ENCODE measurements at regions not wholly inside any gene's neighbourhood (a gene's known extent, or its start where the extent isn't known, plus 50 kb on each side); places are given as distances from the start of the nearest gene placed in this dataset.

DNA sequence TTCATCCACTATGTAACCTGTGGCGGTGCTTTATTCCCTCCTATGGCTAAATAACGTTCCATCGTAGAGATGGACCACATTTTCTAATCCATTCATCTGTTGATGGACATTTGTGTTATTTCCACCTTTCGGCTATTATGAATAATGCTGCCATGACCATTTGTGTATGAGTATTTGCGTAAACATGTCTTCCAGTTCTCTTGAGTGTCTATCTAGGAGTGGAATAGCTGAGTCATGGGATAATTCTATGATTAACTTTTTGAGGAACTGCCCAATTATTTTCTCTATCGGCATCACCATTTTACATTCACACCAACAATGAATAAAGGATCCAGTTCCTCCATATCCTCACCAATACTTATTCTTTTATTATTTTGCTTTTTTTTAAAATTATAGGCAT, 261.9 kb upstream of the SFSWAP start (continued):
- TF ChIP-seq, protein P1, sequence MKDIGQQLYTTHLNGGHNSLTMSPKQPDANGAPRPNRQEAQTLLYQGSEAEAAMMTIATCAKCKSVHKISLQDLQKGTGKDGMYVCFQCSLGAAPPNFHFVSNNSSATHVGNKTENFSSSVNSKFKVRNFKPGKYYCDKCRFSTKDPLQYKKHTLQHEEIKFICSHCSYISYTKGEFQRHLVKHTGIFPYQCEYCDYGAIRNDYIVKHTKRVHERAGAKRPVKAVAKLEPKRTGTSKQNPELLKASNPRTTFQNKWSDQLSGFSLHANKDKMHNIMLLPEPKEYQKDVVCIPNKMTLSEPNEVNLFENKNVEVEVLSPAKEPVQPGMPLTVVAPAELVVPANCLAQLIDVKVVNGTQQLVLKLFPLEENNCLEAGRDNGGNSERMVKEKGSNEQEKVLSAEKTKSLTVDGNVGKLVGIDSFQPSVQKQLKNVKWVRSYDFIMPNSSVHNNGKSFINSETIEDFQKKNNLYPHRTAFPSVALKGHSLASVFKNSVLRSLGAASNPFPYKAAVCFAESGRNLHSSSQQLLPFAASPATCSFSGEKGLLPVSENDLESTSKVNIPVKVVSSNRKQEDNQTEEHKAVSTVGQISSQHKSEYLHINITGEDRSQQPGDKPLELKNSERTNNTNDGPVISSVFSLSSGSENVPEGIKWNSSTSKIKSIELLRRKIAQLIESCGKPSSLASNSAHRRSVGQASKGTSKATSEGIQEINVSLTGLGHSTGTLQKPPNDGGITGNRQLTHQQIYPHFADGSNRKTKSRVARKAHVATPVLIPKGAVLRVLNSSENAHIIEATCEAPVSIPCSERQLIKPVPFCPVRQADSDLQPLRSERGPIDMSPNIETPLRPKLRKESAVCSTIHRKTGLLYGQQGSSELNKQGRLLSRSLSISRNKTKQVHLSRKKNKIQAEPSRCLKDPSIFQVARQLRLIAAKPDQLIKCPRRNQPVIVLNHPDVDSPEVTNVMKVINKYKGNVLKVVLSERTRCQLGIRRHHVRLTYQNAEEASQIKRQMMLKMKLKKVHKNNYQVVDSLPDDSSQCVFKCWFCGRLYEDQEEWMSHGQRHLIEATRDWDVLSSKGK (CRISPR knock-in tag; IDR thresholded peaks at IDR 0.05): no peak
- TF ChIP-seq MXI1 (IDR thresholded peaks at IDR 0.05; ENCODE audit: low read depth, low read length) (no peak), CBX3 (IDR thresholded peaks at IDR 0.05; ENCODE audit: borderline replicate concordance in 1 of 2, low read length in 2 of 2) (0 out of 3 replicates have a peak, but pooled peaks of 1 of the 2 experiments have one; percentile 49), SREBF2 (CRISPR knock-in tag; IDR thresholded peaks at IDR 0.05) (no peak), MAFF (IDR thresholded peaks at IDR 0.05; ENCODE audit: low read length) (peak; percentile 72; the same call in 1 of the 2 replicates), NFE2 (IDR thresholded peaks at IDR 0.05; ENCODE audit: low read depth) (peak; percentile 73), ZNF696 (CRISPR knock-in tag; conservative IDR thresholded peaks at IDR 0.05) (no peak), ARNT (IDR thresholded peaks at IDR 0.05) (no peak), HOXB6 (CRISPR knock-in tag; IDR thresholded peaks at IDR 0.05; ENCODE audit: borderline replicate concordance) (no peak), ZKSCAN3 (CRISPR knock-in tag; IDR thresholded peaks at IDR 0.05) (no peak), KLF6 (CRISPR knock-in tag; IDR thresholded peaks at IDR 0.05; ENCODE audit: borderline replicate concordance) (no peak), KDM4B (IDR thresholded peaks at IDR 0.05; ENCODE audit: borderline replicate concordance in 2 of 2, low read depth in 1 of 2) (no peak), TRIM28 (IDR thresholded peaks at IDR 0.05) (peak; percentile 57; the same call in 1 of the 2 replicates), ASH1L (IDR thresholded peaks at IDR 0.05; ENCODE audit: borderline replicate concordance, low read depth, partially characterized antibody) (no peak), ATF4 (CRISPR knock-in tag; IDR thresholded peaks at IDR 0.05) (no peak), SNIP1 (IDR thresholded peaks at IDR 0.05; ENCODE audit: low read depth) (no peak), CREBBP (IDR thresholded peaks at IDR 0.05; ENCODE audit: low read depth, low read length) (no peak)
- TF ChIP-seq, protein P2, sequence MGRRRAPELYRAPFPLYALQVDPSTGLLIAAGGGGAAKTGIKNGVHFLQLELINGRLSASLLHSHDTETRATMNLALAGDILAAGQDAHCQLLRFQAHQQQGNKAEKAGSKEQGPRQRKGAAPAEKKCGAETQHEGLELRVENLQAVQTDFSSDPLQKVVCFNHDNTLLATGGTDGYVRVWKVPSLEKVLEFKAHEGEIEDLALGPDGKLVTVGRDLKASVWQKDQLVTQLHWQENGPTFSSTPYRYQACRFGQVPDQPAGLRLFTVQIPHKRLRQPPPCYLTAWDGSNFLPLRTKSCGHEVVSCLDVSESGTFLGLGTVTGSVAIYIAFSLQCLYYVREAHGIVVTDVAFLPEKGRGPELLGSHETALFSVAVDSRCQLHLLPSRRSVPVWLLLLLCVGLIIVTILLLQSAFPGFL (CRISPR knock-in tag; IDR thresholded peaks at IDR 0.05): no peak
